ENCODE measurements at regions not wholly inside any gene's neighbourhood (a gene's known extent, or its start where the extent isn't known, plus 50 kb on each side); places are given as distances from the start of the nearest gene placed in this dataset.

- H3K36me3 ChIP-seq (ENCODE audit: insufficient read depth) = no peaks in the 10 kb centered on the region
- H4K20me1 ChIP-seq (replicated peaks; ENCODE audit: insufficient read depth) = no peaks in the 10 kb centered on the region
- no peak overlapping the region for H2AFZ ChIP-seq
- H3K27ac ChIP-seq (ENCODE audit: low read depth) = no peak overlapping the region
- no peaks in the 10 kb centered on the region for H3K4me1 ChIP-seq (ENCODE audit: insufficient read depth)
- no peak overlapping the region for H3K4me3 Mint-ChIP-seq
- H3K9me3 Mint-ChIP-seq = no peaks in the 10 kb centered on the region
- H3K27ac Mint-ChIP-seq = no peak overlapping the region
- ATAC-seq (no peak), DNase-seq (ENCODE audit: low spot score) (no peak)
- no peak overlapping the region for H3K4me3 ChIP-seq
- no peaks in the 10 kb centered on the region for H3K27me3 Mint-ChIP-seq (ENCODE audit: insufficient read depth, low read depth, poor library complexity)
- no peaks in the 10 kb centered on the region for H3F3A ChIP-seq (replicated peaks; ENCODE audit: low read depth)
- H3K27me3 ChIP-seq (ENCODE audit: insufficient read depth) = no peaks in the 10 kb centered on the region
- H3K4me1 Mint-ChIP-seq = no peaks in the 10 kb centered on the region
- no peak overlapping the region for H3K4me2 ChIP-seq
- no peaks in the 10 kb centered on the region for H3K79me2 ChIP-seq (replicated peaks; ENCODE audit: insufficient read depth)
- no peak for TF ChIP-seq CREB1 (CRISPR knock-in tag; IDR thresholded peaks at IDR 0.05; ENCODE audit: low read depth)
- TF ChIP-seq EZH2phosphoT487 (IDR thresholded peaks at IDR 0.05; ENCODE audit: unreplicated experiment) = no peak
- no peak for TF ChIP-seq JUNB (IDR thresholded peaks at IDR 0.05; ENCODE audit: unreplicated experiment)
- no peak for TF ChIP-seq ETS1 (IDR thresholded peaks at IDR 0.05)
- TF ChIP-seq NANOG (IDR thresholded peaks at IDR 0.05; ENCODE audit: borderline replicate concordance) = no peak
- TF ChIP-seq, protein P1, sequence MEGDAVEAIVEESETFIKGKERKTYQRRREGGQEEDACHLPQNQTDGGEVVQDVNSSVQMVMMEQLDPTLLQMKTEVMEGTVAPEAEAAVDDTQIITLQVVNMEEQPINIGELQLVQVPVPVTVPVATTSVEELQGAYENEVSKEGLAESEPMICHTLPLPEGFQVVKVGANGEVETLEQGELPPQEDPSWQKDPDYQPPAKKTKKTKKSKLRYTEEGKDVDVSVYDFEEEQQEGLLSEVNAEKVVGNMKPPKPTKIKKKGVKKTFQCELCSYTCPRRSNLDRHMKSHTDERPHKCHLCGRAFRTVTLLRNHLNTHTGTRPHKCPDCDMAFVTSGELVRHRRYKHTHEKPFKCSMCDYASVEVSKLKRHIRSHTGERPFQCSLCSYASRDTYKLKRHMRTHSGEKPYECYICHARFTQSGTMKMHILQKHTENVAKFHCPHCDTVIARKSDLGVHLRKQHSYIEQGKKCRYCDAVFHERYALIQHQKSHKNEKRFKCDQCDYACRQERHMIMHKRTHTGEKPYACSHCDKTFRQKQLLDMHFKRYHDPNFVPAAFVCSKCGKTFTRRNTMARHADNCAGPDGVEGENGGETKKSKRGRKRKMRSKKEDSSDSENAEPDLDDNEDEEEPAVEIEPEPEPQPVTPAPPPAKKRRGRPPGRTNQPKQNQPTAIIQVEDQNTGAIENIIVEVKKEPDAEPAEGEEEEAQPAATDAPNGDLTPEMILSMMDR (conservative IDR thresholded peaks at IDR 0.05; ENCODE audit: low read depth in 2 of 2) = no peak
- TF ChIP-seq ZNF462 (CRISPR knock-in tag; IDR thresholded peaks at IDR 0.05) = no peak
- no peak for TF ChIP-seq EZH2 (IDR thresholded peaks at IDR 0.05; ENCODE audit: low read depth, unreplicated experiment)
- TF ChIP-seq ZNF114 (CRISPR knock-in tag; IDR thresholded peaks at IDR 0.05) = no peak
- TF ChIP-seq REST (IDR thresholded peaks at IDR 0.05; ENCODE audit: unreplicated experiment) = no peak
- no peak for TF ChIP-seq ZNF331 (CRISPR knock-in tag; IDR thresholded peaks at IDR 0.05; ENCODE audit: low read depth)
- no peak for TF ChIP-seq STAT1 (IDR thresholded peaks at IDR 0.05; ENCODE audit: unreplicated experiment)
- no peak for TF ChIP-seq POLR2AphosphoS5 (IDR thresholded peaks at IDR 0.05; ENCODE audit: low read depth)
- H3K36me3 Mint-ChIP-seq (ENCODE audit: low read depth) = no peaks in the 10 kb centered on the region
- no peaks in the 10 kb centered on the region for H3K9me2 ChIP-seq (ENCODE audit: insufficient read depth)
Observed at GRCh38 chrX:112946227-112946626, 105.6 kb upstream of the AMOT start.

Measured in GM23338 (cell line).